Hepatocyte (in vitro differentiated cells): ENCODE measurements at regions not wholly inside any gene's neighbourhood (a gene's known extent, or its start where the extent isn't known, plus 50 kb on each side); places are given as distances from the start of the nearest gene placed in this dataset.

Source experiments
- EZH2 ChIP-seq: fragments of 200-600 bp; sonication (generic); IDR thresholded peaks from 2 replicates; pipeline ENCODE4 v1.6.1; 2016; ENCODE audit warnings: antibody characterized with exemption, mild to moderate bottlenecking, borderline replicate concordance
- EZH2phosphoT487 ChIP-seq: fragments of 200-600 bp; sonication (generic); IDR thresholded peaks from one replicate; pipeline ENCODE4 v1.6.1; 2018; ENCODE audit warnings: antibody characterized with exemption, mild to moderate bottlenecking, low read depth, moderate library complexity; ENCODE audit not compliant: unreplicated experiment, severe bottlenecking
- TF ChIP-seq, protein P1 (sequence below): fragments of 200-600 bp; sonication (generic); IDR thresholded peaks from 2 replicates; pipeline ENCODE4 v1.5.1; 2016; ENCODE audit warnings: antibody characterized with exemption, mild to moderate bottlenecking; ENCODE audit not compliant: poor library complexity

DNA sequence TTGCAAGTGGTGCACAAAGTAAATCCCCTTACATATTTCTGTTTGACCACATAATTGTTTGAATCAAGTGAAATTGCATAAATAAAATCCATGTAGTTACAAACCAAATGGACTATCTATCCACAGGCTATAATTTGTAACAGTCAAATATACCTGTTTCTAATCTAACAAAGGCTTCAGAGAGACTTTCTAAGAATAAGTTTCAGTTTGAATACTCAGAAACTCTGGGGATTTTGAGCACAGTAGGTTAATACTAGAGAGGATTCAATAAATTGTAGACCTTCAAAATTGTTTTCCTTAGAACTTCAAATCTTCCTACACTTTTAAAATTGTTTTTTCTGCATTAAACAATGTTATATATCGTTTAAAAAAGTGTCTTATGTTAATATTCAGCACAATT, 1250.1 kb downstream of the NLGN4X start:
- TF ChIP-seq, protein P1, sequence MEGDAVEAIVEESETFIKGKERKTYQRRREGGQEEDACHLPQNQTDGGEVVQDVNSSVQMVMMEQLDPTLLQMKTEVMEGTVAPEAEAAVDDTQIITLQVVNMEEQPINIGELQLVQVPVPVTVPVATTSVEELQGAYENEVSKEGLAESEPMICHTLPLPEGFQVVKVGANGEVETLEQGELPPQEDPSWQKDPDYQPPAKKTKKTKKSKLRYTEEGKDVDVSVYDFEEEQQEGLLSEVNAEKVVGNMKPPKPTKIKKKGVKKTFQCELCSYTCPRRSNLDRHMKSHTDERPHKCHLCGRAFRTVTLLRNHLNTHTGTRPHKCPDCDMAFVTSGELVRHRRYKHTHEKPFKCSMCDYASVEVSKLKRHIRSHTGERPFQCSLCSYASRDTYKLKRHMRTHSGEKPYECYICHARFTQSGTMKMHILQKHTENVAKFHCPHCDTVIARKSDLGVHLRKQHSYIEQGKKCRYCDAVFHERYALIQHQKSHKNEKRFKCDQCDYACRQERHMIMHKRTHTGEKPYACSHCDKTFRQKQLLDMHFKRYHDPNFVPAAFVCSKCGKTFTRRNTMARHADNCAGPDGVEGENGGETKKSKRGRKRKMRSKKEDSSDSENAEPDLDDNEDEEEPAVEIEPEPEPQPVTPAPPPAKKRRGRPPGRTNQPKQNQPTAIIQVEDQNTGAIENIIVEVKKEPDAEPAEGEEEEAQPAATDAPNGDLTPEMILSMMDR: no peak
- TF ChIP-seq EZH2 (no peak), EZH2phosphoT487 (no peak)
